Ectodermal cell (in vitro differentiated cells): ENCODE measurements at regions not wholly inside any gene's neighbourhood (a gene's known extent, or its start where the extent isn't known, plus 50 kb on each side); places are given as distances from the start of the nearest gene placed in this dataset.
"Not testable (repeated sequence)": the region's sequence is repeated elsewhere in the genome, so short reads cannot be mapped to it uniquely, and the experiment has no call there.

ENCODE experiments used
- H3K27ac ChIP-seq: 2 replicates; pipeline ENCODE4 v1.7.0; 2013; ENCODE audit warnings: mild to moderate bottlenecking, low read depth, low read length; ENCODE audit not compliant: insufficient read depth, poor library complexity, severe bottlenecking
- H3K27me3 ChIP-seq: 2 replicates; pipeline ENCODE4 v1.7.0; 2013; ENCODE audit warnings: mild to moderate bottlenecking, low read length; ENCODE audit not compliant: insufficient read depth, control insufficient read depth, poor library complexity, severe bottlenecking
- H3K36me3 ChIP-seq: one replicate; pipeline ENCODE4 v1.7.0; 2013; ENCODE audit warnings: low read length; ENCODE audit not compliant: control insufficient read depth, insufficient read depth
- H3K4me1 ChIP-seq: one replicate; pipeline ENCODE4 v1.7.0; 2013; ENCODE audit warnings: low read length; ENCODE audit not compliant: control insufficient read depth, insufficient read depth
- H3K4me3 ChIP-seq: 2 replicates; pipeline ENCODE4 v1.7.0; 2013; ENCODE audit warnings: low read depth, low read length, control low read depth; ENCODE audit not compliant: insufficient read depth
- H3K9me3 ChIP-seq: 2 replicates; pipeline ENCODE4 v1.7.0; 2013; ENCODE audit warnings: mild to moderate bottlenecking, low read length, moderate library complexity; ENCODE audit not compliant: control insufficient read depth
- WGBS, 2 experiments: methylation state at CpG; one replicate each; pipeline ENCODE4 v1.1.7; 2013; ENCODE audit warnings: missing lambda C conversion rate in 2 of 2; 5-methylcytosine and 5-hydroxymethylcytosine counted together

DNA sequence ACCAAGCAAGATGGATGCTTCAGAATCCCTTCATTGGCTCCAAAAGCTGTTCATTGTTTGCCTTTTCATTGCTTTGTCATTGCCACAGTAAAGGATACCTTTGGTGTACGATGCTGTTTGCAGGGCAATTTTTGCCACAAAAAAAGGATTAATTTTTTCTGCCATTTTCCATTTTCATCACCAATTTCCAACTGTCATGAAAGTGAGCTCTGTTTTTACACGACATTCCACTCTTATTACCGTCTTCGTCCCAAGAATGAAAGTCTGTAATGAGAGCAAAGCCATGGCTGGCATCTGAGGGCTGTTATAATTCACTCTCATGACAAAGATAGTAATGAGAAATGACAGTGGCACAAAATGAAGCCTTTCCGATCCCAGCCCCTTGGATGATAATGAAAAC is 272.7 kb upstream of the DCN start:
- no peaks in the 10 kb centered on the region for H3K9me3 ChIP-seq
- no peak overlapping the region for H3K27ac ChIP-seq
- 77 to 94% methylated on average over 3 to 5 of the region's 5 CpGs for WGBS, 2 experiments
- H3K4me1 ChIP-seq, result no peaks in the 10 kb centered on the region
- H3K4me3 ChIP-seq, result no peak overlapping the region
- H3K27me3 ChIP-seq, result no peaks in the 10 kb centered on the region
- no peaks in the 10 kb centered on the region for H3K36me3 ChIP-seq

DNA sequence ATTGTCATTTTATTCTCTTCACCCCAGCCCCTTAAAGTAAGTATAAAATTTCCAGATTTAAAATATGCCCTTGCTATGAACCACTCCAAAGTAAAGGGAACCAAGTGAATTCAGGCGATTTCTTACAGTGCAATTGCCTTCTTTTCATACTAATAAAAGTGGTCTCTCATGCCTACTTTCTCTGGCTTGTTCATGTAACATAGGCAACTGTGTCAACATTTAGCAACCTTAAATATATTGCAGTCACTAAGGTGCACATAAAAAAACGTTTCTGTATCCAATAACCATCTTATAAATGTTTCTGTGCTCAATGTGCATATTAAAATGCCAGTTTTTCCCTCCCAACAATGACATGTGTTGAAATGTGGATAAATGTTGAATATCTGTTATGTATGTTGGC is 271.6 kb upstream of the DCN start:
- no peaks in the 10 kb centered on the region for H3K4me1 ChIP-seq
- no peak overlapping the region for H3K4me3 ChIP-seq
- 96 to 100% methylated on average over 1 to 2 of the region's 2 CpGs for WGBS, 2 experiments
- H3K9me3 ChIP-seq, result no peaks in the 10 kb centered on the region
- no peaks in the 10 kb centered on the region for H3K36me3 ChIP-seq
- no peaks in the 10 kb centered on the region for H3K27me3 ChIP-seq
- no peak overlapping the region for H3K27ac ChIP-seq

DNA sequence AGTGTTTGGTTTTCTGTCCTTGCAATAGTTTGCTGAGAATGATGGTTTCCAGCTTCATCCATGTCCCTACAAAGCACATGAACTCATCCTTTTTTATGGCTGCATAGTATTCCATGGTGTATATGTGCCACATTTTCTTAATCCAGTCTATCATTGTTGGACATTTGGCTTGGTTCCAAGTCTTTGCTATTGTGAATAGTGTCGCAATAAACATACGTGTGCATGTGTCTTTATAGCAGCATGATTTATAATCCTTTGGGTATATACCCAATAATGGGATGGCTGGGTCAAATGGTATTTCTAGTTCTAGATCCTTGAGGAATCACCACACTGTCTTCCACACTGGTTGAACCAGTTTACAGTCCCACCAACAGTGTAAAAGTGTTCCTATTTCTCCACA is 269.8 kb upstream of the DCN start:
- H3K27me3 ChIP-seq, H3K27ac ChIP-seq, H3K36me3 ChIP-seq, H3K4me1 ChIP-seq, H3K9me3 ChIP-seq, H3K4me3 ChIP-seq: not testable (repeated sequence)
- no CpG with 5 or more reads among the region's 2 CpGs for WGBS, 2 experiments

DNA sequence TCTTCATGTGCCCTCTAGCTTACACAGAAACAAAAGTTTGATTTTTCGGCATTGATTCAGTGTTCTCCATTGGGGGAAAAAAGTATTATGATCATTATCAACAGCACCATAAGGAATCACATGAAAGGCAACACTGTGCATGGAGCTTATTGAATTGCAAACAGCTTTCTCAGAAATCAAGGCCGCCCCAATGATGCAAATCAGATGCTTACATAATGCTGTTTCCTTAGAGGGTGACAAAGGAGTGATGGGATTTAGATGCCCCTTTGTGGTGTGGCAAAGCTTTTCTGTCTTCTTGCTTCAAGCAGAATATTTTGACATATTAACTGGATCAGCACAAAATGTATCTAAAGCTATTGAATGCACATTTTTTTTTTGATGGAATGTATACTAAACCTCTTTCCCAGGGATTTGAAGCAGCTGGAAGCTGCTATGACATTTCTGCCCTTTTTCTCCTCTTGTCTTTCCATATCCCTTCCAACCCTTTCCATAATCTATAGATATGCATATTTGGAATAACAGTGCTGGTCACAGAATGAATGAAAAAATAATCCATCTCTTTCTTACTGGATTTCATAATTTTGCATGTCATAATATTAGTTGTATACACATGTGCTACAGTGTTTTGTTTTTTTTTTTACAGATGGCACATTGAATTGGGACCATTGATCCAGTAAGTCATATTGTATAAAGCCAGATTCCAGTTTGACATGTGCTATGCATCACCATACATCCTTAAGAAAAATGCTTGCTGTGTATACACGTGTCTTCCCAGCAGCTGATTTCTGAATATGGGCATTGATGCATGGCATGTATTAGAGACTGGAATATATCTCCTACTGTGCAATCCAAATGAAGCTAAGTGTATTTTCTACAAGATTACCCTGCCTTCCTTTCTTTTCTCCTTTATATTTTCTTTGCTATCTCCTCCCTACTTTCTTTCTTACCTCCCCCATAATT is 259.7 kb upstream of the DCN start:
- Histone ChIP-seq H3K4me1 (no peaks in the 10 kb centered on the region), H3K27ac (no peak overlapping the region), H3K36me3 (no peaks in the 10 kb centered on the region), H3K27me3 (no peaks in the 10 kb centered on the region), H3K9me3 (no peaks in the 10 kb centered on the region), H3K4me3 (no peak overlapping the region)
- 63 to 66% methylated on average over 2 to 3 of the region's 3 CpGs for WGBS, 2 experiments

DNA sequence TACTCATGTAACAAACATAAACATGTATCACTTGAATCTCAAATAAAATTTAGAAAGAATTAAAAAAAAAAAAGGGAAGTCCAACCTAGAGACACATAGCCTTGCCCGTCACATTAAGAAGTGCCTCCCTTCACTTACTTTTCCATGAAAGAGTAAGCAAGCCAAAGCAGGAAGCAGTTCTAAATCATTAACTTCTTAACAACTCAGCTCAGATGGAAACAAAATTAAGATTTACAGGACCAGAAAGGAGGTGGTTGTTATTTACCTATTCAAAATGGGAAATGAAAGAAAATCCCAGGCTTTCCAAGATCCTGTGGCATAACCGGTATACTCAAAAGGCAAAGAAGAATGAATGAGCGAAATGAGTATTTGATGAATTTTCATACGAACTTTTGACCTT is 258.6 kb upstream of the DCN start:
- Histone ChIP-seq H3K4me1 (no peaks in the 10 kb centered on the region), H3K4me3 (no peak overlapping the region), H3K27me3 (no peaks in the 10 kb centered on the region), H3K36me3 (no peaks in the 10 kb centered on the region), H3K27ac (no peak overlapping the region), H3K9me3 (no peaks in the 10 kb centered on the region)
- WGBS, 2 experiments, result 92 to 99% methylated on average over 4 of the region's 4 CpGs

DNA sequence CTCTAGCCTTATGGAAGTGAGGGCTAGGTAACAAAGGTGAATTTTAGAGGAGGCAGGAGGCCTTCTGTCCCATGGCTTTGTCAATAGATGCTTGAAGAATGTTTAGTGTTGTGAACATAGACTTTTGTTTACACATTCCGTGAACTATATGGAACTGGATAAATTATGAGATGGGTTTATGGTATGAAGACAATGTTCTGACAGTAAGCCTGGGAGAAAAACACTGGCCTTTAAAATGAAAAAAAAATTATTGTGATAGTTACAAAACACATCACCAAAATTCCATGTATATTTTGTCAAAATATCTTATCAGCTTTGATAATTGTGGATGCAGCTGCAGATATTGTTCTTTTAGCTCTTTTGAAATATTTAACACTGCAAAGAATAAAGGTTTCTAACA is 251.5 kb upstream of the DCN start:
- H3K27ac ChIP-seq, result no peak overlapping the region
- WGBS, 2 experiments, result 94 to 96% methylated on average over 1 of the region's 1 CpG
- H3K9me3 ChIP-seq, result no peaks in the 10 kb centered on the region
- H3K27me3 ChIP-seq, result no peaks in the 10 kb centered on the region
- no peak overlapping the region for H3K4me3 ChIP-seq
- no peaks in the 10 kb centered on the region for H3K36me3 ChIP-seq
- H3K4me1 ChIP-seq, result peaks cover 6% of the 10 kb centered on the region

DNA sequence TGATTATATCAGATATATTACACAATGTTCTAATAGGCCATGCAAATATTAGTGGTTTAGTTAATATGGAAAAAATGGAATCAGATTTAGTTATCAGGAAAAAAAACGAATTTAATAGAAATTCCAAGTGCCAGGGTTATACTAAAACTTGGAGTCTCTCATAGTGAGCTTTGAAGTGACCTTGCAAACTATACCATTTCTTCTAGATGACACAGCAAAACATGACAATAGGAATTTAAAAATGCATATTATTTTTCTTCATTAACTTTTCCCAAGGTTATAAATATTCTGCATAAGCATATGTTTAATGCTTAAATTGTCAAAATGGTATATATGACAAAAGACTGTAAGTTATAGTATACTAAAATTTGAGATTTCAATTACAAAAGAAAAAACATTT is 250.1 kb upstream of the DCN start:
- Histone ChIP-seq H3K4me3 (no peak overlapping the region), H3K9me3 (no peaks in the 10 kb centered on the region), H3K36me3 (no peaks in the 10 kb centered on the region), H3K27me3 (no peaks in the 10 kb centered on the region), H3K4me1 (peaks cover 6% of the 10 kb centered on the region), H3K27ac (no peak overlapping the region)
- WGBS, 2 experiments, result 43 to 76% methylated on average over 1 of the region's 1 CpG

DNA sequence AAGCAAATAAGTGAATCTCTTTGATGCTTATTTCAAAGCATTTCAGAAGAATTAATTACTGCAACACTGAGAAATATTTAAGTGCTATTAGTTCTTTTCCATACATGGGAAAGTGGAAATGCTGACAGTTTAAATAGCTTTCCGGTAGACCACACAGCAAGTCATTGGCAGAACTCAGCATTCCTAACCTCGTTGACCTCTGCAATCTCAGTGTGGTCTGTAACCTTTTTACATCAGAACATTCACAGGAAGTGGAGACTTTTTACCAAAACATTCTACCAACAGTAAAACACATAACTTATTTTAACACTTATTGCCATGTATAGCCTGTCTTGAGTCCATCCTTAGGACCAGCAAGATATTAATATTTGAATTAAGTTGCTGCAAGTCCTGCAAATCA is 249.5 kb upstream of the DCN start:
- no peak overlapping the region for H3K4me3 ChIP-seq
- no peaks in the 10 kb centered on the region for H3K9me3 ChIP-seq
- WGBS, 2 experiments, result 57 to 60% methylated on average over 2 of the region's 2 CpGs
- no peak overlapping the region for H3K27ac ChIP-seq
- no peaks in the 10 kb centered on the region for H3K27me3 ChIP-seq
- H3K36me3 ChIP-seq, result no peaks in the 10 kb centered on the region
- H3K4me1 ChIP-seq, result peaks cover 6% of the 10 kb centered on the region

DNA sequence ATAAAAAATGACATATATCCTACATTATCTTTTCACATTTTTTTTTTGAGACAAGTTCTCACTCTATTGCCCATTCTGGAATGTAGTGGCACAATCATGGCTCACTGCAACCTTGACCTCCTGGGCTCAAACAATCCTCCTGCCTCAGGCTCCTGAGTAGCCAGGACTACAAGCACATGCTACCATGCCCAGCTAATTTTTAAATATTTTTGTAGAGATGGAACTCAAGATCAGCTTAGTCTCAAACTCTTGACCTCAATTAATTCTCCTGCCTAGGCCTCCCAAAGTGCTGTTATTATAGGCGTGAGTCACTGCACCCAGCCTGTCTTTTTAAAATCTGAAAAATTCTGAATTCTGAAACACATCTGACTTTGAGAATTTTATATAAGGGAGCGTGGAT is 241.9 kb upstream of the DCN start:
- 88 to 97% methylated on average over 2 of the region's 2 CpGs for WGBS, 2 experiments
- no peaks in the 10 kb centered on the region for H3K36me3 ChIP-seq
- no peaks in the 10 kb centered on the region for H3K27me3 ChIP-seq
- no peak overlapping the region for H3K4me3 ChIP-seq
- H3K9me3 ChIP-seq, result no peaks in the 10 kb centered on the region
- H3K4me1 ChIP-seq, result no peaks in the 10 kb centered on the region
- H3K27ac ChIP-seq, result no peak overlapping the region

DNA sequence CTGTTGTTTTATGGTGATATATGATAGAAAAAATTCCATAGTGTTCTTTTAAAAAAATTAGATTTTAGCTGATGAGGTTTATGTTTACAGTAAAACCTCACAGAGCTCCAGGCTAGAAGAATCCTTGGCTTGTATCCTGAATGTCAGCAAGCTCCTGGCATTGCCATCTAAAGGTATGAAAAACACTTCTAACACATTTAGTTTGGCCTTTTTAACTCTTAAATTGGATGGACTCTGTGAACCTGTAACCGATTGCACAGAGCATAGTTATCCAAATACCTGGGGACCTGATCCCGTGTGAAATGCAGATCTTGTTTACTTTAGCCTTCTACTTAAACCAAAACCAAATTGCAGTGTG is 241.1 kb upstream of the DCN start:
- Histone ChIP-seq H3K4me1 (no peaks in the 10 kb centered on the region), H3K36me3 (no peaks in the 10 kb centered on the region), H3K27me3 (no peaks in the 10 kb centered on the region), H3K9me3 (no peaks in the 10 kb centered on the region), H3K4me3 (no peak overlapping the region), H3K27ac (no peak overlapping the region)
- 61 to 85% methylated on average over 2 of the region's 2 CpGs for WGBS, 2 experiments
